ENCODE measurements at regions not wholly inside any gene's neighbourhood (a gene's known extent, or its start where the extent isn't known, plus 50 kb on each side); places are given as distances from the start of the nearest gene placed in this dataset.

- TF ChIP-seq, protein P1, sequence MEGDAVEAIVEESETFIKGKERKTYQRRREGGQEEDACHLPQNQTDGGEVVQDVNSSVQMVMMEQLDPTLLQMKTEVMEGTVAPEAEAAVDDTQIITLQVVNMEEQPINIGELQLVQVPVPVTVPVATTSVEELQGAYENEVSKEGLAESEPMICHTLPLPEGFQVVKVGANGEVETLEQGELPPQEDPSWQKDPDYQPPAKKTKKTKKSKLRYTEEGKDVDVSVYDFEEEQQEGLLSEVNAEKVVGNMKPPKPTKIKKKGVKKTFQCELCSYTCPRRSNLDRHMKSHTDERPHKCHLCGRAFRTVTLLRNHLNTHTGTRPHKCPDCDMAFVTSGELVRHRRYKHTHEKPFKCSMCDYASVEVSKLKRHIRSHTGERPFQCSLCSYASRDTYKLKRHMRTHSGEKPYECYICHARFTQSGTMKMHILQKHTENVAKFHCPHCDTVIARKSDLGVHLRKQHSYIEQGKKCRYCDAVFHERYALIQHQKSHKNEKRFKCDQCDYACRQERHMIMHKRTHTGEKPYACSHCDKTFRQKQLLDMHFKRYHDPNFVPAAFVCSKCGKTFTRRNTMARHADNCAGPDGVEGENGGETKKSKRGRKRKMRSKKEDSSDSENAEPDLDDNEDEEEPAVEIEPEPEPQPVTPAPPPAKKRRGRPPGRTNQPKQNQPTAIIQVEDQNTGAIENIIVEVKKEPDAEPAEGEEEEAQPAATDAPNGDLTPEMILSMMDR (IDR thresholded peaks at IDR 0.05; ENCODE audit: low read depth, low read length): peak; percentile 99
- DNase-seq (ENCODE audit: extremely low read depth, low read depth): peak; percentile 29
These were observed 67.3 kb upstream of the NUP50 start for GRCh38 chr22:45096256-45096907.

DNA sequence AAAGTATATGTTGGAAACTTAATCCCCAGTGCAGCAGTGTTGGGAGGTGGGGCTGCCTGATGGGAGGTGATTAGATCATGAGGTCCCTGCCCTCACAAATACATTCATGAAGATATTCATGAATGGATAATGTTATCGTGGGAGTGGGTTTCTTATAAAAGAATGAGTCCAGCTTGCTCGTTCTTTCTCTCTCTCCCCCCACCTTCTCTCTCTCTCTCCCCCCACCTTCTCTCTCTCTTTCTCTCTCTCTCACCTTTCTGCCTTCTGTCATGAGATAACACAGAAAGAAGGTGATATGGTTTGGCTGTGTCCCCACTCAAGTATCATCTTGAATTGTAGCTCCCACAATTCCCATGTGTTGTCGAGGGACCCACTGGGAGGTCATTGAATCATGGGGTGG is 66.7 kb upstream of the NUP50 start:
- TF ChIP-seq, protein P1 (IDR thresholded peaks at IDR 0.05; ENCODE audit: low read depth, low read length): no peak
- DNase-seq (ENCODE audit: extremely low read depth, low read depth): no peak

DNA sequence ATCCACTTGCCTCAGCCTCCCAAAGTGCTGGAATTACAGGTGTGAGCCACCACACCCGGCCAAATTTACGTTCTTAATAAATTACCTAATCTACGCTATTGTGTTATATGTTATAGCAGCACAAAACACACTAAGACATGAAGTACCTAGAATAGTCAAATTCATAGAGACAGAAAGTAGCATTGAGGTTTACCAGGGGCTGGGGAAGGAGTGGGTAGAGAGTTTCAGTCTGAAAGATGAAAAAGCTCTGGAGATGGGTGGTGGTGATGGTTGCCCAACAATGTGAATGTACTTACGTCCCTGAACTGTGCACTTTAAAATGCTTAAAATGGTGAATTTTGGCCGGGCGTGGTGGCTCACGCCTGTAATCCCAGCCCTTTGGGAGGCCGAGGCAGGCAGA is 65.7 kb upstream of the NUP50 start:
- no peak for DNase-seq (ENCODE audit: extremely low read depth, low read depth)
- TF ChIP-seq, protein P1 (IDR thresholded peaks at IDR 0.05; ENCODE audit: low read depth, low read length): no peak

DNA sequence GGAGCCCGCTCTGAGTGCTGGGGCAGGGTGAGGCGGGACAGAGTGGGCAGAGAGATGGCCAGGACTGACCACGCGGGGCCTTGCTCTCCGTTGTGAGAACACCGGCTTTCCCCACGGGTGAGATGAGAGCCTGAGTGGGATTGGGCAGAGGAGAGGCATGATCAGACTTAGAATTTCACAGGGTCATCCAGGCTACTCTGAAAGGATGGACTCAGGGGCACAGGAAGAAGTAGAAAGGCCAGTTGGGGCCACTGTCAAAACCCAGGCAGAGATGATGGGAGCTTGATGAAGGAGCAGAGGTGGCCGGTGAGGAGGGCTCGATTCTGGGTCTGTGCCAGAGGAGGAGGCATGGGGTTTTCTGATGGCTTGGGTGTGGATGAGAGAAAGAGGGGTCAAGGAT is 63.8 kb upstream of the NUP50 start:
- TF ChIP-seq, protein P1 (IDR thresholded peaks at IDR 0.05; ENCODE audit: low read depth, low read length): no peak
- DNase-seq (ENCODE audit: extremely low read depth, low read depth): no peak

GRCh38 chr22:45101515-45102227 is 62.1 kb upstream of the NUP50 start:
- DNase-seq (ENCODE audit: extremely low read depth, low read depth): peak; percentile 59
- TF ChIP-seq, protein P1 (IDR thresholded peaks at IDR 0.05; ENCODE audit: low read depth, low read length): peak; percentile 76

DNA sequence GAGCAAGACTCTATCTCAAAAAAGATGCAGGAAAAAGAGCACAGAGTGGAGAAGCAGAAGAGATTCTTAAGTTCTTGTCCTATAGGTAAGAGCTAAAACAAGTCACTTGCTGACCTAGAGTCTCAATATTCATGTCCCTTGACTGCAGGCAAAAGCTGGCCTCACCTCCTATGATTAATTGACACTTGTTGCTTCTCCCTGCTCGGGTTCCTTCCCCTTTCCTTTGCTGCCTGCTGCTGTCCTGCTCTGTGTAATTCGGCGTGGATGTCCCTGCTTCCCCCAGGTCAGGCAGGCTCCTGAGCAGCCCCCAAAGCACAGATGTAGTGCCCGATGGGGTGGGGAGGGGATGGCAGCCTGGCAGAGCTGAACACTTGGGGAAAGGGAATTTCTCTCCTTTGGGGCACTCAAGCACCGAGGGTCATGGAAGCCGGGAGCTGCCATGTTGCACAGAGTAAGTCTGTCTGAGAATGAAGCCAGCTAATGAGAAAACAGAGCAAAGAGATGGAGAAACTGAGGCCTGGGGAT is 60.8 kb upstream of the NUP50 start:
- no peak for DNase-seq (ENCODE audit: extremely low read depth, low read depth)
- TF ChIP-seq, protein P1 (IDR thresholded peaks at IDR 0.05; ENCODE audit: low read depth, low read length): no peak

GRCh38 chr22:45103756-45104155 is 60.0 kb upstream of the NUP50 start:
- TF ChIP-seq, protein P1 (IDR thresholded peaks at IDR 0.05; ENCODE audit: low read depth, low read length): peak; percentile 9
- no peak for DNase-seq (ENCODE audit: extremely low read depth, low read depth)

Measured in AG09319 (cell line).